ENCODE measurements at regions not wholly inside any gene's neighbourhood (a gene's known extent, or its start where the extent isn't known, plus 50 kb on each side); places are given as distances from the start of the nearest gene placed in this dataset.
"Not testable (repeated sequence)": the region's sequence is repeated elsewhere in the genome, so short reads cannot be mapped to it uniquely, and the experiment has no call there.

DNA sequence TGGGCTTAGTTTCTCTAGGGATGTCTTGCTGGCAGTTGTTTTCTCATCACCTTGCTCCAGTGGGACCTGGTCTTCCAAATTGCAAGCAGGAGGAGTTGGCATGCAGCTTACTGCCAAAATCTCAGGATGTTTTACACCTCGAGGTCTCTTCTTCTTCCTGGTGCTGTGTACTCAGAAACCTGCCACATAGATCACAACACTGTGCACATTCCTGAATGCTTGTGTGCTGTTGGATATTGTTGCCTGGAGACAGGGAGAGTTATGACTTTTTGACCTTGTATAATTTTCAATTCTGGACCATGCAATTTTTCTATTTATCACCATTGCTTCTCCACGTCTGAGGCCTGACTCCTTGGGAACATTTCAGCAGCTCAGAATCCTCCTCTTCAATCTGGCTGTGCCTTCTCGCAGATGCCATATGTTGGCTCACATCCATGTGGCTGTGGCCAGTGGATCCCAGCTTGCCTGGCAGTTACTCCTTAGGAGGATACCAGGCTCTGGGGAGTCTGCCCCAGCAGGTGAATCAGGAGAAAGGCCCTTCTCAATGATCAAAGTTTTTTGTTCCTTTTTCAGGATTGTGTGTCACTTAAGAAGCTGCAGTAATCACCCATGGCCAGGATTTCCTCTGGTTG, 489.3 kb downstream of the TSN start:
- DNase-seq = no peak

DNA sequence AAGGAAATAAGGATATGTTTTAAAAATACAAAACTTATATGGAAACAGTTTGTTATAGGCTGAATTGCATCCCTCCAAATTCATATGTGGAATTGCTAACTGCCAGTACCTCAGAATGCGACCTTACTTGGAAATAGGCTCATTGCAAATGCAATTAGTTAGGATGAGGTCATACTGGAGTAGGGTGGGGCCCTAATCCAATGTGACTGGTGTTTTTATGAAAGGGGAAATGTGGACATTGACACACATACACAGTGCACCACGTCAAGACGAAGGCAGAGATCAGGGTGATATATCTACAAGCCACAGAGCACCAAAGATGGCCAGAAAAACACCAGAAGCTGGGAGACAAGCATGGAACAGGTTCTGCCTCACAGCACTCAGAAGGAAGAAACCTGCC, 494.2 kb downstream of the TSN start:
- no peak for DNase-seq

DNA sequence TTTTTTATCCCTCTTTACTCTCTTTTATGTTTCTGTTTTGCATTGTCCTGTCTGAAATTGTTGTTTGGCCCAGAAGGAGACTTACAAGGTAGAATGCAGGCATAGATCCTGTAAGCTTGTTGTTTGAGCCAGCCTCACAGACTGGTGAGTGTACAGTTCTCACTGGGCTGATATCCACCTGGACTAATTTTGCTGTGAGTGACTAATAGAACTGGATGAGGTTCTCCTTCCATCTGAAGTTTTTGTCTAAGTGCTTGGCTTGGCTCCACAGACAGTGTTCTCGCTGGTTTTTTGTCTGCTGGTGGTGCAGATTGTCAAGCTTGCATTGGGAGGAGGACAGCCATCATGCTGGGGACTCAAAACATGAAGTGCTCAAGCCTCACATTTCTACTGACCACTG, 495.7 kb downstream of the TSN start:
- no peak for DNase-seq

DNA sequence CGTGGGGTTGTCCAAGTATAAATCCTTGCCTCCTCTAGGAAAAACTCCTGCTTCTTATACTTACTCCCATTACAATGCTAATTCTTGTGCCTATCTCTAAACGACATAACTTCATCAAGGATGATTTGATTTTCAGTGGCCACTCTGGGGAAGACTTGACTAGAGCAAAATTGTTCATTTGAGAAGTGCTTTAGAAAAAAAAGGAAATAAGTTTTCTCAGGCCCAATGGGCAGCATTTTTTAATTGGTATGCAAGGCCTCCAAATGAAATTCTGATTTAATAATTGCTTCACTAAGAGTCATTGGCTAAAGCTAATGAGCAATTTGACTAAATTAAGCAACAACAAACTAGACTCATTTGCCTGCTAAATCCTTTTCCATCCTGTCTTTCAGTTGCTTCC, 496.1 kb downstream of the TSN start:
- no peak for DNase-seq

DNA sequence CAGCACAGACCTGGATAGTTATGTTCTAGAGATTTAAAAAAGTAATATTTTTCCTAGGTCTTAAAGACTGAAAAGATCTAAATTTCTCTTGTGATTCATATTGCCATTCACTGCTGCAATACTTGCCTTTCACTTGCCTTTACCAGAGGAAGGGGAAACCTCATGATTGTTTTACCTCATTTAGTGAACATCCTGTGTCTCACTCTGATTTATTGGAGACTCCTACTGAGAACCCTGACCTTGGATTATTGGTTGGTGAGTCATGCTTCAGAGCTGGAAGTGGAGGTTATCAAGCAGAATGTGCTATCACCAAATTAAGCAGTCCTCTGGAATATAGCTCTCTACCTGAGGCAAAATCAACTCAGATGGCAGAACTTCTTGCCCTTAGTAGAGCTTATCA, 500.5 kb downstream of the TSN start:
- no peak for DNase-seq

DNA sequence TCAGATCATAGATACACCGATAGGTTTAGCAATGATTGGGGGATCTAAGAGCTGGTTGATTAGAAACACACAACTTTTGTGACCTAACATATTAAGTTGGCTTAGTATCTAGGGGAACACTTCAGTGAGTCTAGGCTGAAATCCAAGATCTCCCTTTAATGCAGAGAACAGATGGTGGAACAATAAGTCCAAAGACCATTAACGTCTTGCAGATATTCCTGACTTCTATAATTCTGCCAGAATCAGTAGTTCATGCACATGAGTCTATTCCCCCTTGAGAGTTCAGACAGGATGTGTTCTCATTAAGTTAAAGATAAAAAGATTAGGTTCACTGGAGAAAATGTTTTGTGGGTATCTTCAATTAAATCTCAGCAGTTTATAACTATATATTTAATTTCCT, 506.5 kb downstream of the TSN start:
- no peak for DNase-seq

DNA sequence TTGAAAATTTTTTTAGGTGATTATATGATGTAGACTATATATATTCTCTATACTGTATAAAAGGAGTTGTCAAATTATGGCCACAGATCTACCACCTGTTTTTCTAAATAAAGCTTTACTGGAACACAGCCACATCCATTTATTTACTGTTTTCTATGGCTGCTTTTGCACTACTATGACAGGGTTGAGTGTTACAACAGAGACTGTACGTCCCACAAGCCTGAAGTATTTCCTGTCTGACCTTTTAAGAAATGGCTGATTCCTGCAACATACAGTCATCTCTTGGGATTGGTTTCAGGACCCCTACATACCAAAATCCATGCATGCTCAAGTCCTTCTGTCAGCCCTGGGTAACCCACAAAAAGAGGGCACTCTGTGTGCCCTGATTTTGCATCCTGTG, 508.3 kb downstream of the TSN start:
- no peak for DNase-seq

DNA sequence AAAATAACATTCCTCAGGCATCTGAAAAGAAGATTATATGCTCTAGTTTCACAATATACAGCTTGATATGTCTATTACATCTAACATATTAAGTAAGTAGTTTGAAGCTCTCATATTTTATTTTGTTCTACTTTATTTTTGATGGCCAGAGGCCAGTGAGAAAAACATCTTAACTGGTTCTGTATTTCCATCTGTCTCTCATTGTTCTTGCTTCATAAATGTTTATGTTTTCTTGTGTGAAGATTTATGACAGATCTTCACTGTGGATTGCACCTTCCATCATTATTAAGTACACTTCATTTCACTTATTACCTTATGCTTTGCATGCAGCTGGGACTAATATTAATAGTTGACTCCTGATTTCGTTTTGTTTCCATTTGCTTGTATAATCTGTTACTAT, 511.2 kb downstream of the TSN start:
- DNase-seq = no peak

DNA sequence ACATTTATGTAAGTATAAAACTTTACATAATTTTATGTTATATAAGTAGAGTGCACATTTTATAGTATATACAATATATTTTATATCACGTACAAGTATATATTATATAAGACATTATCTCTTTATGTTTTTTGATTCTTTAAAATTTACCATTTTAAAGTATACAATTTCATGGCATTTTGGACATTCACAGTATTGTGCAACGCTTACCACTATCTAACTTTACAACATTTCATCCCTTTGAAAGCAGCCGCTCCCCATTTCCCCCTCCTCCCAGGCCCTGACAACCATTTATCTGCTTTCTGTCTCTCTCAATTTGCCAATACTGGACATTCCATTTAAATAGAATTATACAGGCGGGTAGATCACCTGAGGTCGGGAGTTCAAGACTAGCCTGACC, 512.5 kb downstream of the TSN start:
- no peak for DNase-seq

DNA sequence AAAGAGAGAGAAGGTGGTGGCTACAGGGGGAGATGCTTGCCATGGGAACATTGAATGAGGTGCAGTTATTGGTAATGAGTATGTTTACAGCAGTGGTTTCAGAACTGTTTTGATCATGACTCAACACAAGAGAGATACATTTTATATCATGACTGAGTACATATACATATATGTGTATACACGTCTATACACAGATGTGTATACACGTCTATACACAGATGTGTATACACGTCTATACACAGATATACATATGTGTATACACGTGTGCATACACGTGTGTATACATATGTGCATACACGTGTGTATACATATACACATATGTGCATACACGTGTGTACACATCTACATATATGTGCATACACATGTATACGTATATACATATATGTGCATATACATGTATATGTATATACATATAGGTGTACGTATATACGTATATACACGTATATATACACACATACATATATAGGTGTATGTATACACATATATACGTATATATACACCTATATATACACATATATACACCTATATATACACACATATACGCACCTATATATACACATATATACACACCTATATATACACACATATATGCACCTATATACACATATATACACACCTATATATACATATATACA, 518.5 kb downstream of the TSN start:
- DNase-seq = no peak

DNA sequence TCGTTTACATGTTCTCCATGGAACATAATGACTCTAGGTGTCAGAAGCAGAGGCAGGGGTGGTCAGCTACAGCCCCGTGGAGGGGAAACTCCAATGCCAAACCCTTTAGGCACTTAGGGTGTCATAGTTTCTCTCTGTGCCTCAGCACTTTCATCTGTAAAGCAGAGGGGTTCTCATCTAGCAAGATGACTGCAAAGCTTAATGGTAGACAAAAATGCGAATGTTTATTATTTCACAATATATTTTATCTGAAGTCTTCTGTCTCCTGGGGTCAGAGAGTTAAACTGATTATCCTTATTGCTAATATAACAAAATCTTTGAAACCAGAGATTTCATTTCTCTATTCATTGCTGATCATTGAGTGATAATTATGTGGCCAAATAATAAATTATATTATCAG, 522.5 kb downstream of the TSN start:
- DNase-seq = no peak

DNA sequence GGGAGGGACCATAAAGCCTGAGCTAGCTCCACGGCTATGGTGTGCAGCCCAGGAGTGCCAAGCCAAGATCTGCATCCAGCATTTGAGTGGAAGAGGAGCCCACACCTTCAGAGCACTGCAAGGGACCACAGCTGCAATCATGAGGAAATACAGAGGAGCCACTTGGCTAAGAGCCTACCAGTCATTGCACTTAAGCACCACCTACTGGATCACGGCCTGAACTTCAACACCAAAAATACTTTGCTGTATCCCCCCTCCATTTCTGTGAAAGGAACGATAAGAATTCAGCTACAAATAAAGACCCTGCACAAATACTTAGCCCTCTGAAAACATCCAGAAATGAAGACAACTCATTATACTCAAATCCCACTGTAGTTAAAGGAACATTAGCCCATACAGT, 545.3 kb downstream of the TSN start:
- no peak for DNase-seq

DNA sequence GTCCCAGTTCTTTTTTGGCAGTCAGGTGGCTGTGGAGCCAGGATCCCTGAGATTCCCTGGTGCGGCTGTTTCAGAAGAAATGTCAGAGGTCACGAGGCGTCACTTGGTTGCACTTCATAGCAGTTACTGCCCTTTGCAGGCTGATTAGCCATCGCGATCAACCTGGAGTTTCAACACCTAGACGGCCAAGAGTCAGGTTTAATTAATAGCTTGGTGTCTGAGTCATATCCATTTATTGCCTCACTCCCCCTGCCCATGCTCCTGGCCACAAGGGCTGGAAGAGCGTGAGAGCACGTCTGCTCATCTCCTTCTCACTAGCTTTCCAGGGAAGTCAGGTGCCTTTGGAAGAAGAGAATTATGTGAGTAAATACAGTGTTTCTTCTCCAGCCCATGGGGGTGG, 552.3 kb downstream of the TSN start:
- DNase-seq = no peak

DNA sequence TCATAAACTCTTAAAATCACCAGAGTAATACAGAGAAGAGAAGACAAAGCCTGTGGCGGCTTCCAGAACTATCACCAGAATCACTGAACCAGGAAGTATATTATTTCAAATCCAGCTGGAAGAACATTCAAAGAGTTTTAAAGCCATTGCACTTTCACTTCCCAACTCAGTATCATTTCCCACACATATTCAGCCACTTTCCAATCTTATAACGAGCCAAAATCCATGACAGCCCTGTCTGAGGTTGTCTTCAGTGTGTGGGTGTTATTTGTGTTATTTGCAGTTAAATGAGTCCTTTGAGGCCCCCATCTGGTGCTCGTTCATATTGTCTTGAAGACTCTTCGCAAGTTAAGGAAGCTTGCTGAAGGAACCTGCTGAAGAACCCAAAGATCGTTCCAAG, 559.9 kb downstream of the TSN start:
- no peak for DNase-seq

DNA sequence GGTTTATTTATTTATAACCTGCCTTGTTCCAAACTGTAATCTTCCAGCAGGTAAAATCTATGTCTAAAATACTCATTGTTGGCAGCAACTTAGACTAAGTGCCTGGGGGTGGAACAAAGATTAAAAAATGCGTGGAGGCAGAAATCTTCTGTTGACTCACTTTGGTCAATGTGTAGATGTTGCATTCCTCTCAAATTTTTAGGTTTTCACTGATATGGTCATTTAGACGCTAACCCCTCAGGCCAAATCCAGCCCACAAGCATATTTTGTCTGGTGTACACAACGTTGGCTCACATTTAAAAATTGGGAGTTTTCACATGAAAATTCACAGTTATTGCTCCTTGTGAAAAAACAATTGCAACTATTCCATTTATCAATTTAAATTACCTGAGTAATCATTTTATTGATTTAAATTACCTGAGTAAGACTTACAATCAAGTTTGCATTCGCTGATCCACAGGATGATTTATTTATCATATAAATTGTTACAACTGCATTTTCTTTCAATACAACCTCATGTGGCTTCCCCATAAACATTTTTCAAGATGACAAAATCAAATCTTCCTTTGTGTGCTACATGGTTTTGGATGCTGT, 564.2 kb downstream of the TSN start:
- no peak for DNase-seq

DNA sequence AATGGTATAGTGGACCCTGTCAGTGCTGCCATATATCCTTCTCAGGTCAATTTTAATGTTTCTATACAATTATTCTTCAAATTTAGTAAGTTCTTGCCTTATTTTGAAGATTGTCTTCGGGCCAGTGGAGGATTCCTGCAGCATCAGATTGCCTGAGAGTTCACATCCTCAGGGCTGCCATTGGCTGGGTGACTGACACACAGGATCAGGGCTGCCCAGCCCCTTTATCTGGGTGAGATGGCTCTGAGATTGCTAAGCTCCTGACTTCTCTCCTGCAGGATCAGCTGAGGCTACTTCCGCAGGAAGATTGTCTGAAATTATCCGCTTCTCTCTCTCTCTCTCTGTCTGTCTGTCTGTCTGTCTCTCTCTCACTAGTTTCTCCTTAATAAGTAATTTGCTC, 567.4 kb downstream of the TSN start:
- no peak for DNase-seq

DNA sequence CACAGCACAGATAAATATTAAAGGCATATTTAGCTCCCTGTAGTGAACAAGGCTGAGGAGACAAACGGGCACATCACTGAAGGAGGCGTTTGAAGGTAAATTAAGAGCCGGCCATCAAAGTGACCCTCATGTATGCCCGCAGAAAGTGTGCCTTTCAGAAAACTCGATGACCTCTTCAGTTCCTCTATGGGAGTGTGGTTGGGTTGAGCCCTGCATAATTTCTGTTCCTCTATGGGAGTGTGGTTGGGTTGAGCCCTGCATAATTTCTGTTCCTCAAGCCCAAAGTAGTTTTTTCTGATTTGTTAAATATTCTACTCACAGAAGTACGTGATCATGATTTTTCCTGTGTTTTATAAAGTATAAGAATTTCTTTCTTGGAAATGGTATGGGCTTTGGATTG, 568.5 kb downstream of the TSN start:
- DNase-seq = no peak

DNA sequence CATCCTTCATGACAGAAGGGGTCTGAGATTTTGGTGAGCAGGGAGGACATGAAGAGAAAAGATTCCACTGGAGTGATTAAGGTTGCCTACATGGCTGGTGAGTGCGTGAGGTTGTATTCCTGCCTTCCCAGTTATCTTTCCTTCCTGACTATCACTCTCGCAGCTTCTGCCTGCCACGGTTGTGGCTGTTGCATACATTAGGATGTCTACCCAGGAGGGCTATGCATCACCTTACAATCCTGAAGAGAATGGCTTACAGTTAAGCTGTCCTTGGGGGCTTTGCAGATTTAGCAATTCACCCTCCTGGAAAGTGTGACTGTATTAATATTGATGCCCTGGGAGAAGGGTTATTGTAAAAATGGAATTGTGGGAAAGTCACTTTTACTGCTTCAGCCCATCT, 571.0 kb downstream of the TSN start:
- DNase-seq = no peak

DNA sequence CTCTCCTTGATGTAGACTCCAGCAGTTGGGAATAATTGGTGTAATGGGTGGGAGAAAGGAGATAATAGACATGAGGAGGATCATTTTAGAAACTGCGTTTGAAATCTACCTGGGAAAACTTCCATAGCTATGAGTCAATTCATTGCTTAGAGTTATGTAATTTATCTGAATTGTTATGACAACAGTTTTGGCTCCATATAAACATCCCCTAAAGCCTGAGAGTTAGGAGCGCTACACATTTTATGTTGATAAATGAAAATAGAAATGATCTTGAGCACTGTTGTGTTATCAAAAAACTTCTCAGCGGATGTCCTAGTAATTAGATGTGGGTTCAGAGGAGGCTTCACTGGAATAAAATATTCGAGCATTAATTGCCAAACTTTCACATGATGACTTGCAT, 573.4 kb downstream of the TSN start:
- no peak for DNase-seq

DNA sequence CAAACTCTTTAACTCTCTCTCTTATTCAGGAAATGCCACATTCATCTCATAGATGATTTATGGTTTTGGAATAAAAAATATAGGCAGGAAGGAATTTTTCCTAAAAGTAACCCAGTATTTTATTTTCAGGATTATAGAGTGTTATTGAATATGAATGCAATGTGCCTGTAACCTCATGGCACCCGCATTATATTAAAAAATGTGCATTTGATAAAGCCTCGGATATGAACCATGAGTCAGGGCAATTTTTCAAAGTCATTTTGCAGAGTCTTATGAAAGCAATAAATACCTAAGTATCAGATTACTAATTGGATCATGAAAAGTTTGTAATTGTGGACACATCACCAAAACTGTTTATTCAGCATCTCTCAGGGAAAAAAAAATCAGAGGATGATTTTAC, 573.8 kb downstream of the TSN start:
- no peak for DNase-seq

DNA sequence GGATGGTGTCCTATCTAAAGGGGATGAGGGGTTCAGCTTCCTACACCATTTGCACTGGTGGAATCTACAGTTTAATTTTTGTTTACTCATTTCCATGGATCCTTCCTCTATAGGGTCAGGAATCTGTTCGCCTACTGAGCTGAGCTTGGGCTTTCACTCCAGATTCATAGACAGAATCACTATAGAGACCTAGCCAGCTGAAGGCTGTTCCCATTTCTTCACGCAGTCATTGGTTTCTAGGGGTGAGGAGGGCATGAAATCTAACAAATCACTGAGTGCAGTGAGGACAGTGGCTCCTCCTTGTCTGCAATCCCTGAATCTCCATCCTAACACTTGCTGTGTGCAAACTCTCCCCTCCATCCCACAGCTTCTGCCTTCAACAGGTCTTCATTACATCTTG, 578.5 kb downstream of the TSN start:
- no peak for DNase-seq

DNA sequence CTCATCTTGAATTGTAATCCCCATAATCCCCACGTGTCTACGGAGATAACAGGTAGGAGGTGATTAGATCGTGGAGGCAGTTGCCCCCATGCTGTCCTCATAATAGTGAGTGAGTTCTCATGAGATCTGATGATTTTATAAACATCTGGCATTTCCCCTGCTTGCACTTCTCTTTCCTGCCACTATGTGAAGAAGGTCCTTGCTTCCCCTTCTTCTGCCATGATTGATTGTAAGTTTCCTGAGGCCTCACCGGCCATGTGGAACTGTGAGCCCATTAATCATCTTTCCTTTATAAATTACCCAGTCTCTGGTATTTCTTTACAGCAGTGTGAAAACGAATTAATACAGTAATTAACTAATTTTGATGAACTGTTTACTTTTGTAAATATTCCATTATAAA, 582.5 kb downstream of the TSN start:
- no peak for DNase-seq

DNA sequence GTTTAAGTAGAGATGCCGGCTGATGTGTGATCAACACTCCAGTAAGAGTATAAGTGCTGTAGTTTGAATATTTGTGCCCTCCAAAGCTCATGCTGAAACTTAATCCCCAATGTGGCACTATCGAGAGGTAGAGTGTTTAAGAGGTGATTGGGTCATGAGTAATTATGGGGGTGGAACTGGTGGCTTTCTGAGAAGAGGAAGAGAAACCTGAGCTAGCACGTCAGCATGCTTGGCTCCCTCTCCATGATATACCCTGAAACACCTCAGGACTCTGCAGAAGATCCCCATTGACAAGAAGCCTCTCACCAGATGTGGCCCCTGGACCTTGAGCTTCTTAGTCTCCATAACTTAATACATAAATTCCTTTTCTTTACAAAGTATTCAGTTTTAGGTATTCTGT, 584.8 kb downstream of the TSN start:
- no peak for DNase-seq

DNA sequence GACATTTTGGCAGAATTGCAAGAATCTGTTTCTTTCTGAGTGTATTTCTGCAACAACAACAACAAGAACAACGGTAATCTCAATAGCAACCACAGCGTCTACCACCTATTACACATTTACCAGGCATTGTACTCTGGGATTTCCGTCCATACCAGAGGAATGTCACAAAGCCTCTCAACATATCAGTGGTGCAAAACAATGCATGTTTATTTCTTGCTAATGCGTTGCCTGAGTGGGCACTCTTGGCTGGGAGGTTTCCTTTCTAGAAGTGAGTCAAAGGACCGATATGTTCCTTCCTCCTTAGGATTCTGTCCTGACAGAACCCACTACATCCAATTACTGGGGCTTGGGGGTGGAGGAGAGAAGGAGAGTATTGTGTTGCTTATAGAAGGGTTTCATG, 585.6 kb downstream of the TSN start:
- DNase-seq = no peak

DNA sequence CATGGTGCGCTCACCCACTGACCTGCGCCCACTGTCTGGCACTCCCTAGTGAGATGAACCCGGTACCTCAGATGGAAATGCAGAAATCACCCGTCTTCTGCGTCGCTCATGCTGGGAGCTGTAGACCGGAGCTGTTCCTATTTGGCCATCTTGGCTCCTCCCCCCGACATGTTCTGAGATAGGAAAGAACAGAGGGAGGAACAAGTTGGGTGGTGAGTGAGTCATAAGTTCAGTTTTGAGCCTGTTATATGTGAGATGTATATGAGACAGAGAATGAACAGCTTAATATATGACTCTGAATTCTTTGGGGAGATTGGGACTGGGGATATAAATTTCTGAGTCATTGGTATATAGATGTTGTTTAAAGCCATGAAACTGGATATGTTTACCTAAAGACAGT, 596.7 kb downstream of the TSN start:
- not testable (repeated sequence) for DNase-seq

Data from activated gamma-delta T cell treated with Interleukin-2 at 50 U/mL for 16 hours (primary cell).